Embryonic facial prominence (tissue), 1 donor: ENCODE measurements at regions not wholly inside any gene's neighbourhood (a gene's known extent, or its start where the extent isn't known, plus 50 kb on each side); places are given as distances from the start of the nearest gene placed in this dataset.
A peak's percentile ranks its signal among the peaks of the same experiment; 100 is the strongest.
"Not testable (repeated sequence)": the region's sequence is repeated elsewhere in the genome, so short reads cannot be mapped to it uniquely, and the experiment has no call there.

Experiments used
- DNase-seq: peaks from one replicate; pipeline ENCODE4 v3.0.0-alpha.2; 2016; ENCODE audit errors: extremely low spot score

DNA sequence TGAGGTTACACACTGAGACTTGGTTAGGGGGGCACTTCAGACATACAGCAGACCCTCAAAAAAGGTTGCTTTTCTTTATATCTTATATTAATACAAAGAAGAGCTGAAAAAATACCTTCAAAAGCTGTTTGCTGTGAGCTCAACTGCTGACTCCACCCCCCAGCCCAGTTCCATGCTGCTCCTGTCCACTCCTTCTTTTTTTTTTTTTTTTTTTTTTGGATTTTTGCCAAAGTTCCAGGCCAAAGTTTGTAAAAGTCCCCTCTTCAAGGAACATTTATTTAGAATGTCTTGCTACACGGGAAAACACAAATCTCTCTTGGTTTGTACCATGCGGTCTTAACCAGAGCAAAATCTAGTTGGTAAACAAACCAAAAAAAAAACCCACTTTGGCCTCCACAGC lies 85.3 kb upstream of the AKAP12 start:
- no peak for DNase-seq

DNA sequence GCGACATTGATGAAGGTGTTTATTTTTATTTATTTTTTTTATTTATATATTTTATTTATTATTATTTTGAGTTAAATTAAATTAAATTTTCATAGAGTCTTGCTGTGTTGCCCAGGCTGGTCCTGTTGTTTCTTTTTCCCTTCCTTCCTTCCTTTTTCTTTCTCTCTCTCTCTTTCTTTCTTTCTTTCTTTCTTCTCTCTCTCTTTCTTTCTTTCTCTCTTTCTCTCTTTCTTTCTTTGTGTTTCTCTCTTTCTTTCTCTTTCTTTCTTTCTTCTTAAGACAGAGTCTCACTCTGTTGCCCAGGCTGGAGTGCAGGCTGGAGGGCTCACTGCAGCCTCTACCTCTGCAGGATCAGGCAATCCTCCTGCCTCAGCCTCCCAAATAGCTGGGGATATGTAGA lies 84.7 kb upstream of the AKAP12 start:
- DNase-seq = no peak

DNA sequence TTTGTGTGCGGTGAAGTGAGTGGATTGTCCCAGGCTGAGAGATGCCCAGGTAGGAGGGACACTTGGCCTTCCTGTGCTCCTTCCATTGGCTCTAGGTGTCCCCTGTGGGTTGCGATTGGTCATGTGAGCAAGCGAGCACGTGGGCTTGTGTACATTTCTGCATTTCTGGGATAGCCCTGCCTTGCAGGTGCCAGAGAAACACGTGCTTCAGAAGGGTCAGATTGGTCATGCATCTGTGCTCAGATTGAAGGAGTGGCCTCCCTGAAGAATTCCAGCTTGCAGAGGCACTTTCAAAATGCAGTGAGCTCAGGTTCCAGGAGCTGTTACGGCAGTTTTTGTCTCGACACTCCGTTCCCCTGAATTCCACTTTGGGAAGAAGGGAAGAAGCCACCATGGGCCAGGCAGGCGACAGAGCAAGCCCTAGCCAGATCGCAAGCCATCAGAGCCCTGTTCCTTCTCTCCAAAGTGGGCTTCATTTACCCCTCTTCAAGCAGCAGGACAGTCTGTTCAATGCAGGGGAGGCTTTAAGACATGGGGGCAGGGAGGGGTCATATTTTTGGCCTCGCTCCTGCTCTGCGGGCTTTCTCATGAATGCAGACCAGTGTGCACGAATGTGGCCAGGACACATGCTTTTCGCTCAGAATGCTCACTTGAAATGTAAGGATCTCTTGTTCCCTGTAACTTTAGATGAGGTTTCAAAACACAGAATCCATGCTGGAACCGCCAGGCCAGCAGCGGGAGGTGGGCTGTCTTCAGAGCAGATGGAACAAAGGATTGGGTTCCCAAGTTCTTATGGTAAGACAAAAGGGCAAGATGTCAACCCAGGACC lies 78.6 kb upstream of the AKAP12 start:
- DNase-seq = peak; percentile 55

DNA sequence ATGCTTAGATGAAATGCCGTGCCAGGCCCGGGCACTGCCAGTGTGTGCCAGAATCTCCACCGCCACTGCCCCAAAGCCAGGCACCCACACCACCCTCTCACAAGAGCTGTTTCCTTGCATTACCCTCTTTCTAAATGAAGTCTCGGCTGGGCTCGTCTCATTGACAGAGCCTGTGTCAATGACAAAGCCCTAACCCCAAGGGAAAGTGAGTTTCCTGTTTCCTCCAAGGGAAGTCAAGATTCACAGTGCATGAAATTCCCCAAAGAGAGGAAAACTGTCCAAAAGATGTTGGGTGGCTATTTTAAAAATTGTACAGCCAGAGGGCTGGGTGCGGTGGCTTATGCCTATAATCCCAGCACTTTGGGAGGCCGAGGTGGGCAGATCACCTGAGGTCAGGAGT lies 75.4 kb upstream of the AKAP12 start:
- no peak for DNase-seq

DNA sequence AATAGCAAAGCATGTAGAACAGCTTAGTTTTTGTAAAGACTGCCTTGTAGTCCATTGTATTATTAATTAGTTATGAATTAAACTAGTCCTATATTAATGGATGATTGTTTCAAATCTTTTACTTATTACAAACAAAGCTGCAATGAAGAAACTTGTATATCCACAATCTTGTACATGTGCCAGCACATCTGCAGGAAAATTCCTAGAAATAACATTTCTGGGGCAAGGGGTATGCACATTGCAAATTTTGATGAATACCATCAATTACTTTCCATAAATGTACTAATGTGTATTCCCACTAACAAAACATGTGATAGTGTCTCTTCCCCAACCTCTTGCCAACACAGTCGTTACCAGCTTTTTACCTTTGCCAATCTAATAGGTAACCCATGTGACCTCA lies 73.6 kb upstream of the AKAP12 start:
- no peak for DNase-seq

DNA sequence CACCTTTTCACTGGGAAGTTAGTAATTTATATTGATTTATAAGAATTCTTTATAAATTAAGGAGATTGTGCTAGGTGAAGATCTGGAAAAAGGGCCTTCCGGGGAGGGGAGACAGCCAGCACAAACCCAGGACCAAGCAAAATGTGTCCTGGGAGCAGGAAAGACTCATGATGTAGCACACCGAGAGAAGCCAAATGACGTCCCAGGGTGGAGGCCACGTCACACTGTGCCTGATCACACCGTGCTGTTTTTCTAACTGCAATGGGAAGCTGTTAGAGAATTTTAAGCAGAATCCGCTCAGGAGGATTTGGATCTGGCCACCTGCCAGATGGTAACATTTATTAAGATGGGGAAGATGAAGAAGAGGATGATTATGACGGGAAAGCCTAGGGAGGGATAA lies 72.7 kb upstream of the AKAP12 start:
- no peak for DNase-seq

DNA sequence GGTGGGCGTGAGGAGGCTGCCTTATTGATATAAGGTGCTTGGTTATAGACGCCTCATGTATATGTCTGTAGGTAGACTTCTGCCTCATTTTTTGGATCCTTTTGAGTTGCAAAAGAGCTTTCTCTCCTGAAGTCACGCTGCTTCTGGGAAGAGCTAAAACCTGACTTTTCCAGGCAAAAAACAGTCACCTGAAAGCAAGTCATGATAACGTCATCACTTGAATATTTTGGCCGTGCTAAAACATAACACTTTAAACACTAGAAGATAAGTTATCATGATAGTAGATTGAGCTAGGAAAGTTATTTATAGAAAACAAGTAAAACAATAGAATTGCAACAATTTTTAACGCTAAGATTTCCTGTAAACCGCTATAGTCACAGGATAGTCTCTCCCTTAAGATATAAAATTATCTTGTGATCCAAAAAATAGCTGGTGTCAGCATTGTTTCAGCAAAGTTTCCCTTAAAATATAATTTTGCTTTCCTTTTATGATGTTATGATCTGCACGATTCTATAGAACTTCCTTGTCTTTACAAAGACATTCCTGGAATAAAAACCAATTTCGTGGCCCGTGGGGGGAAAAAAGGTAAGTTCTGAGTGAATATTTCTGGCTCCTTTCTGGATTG lies 69.0 kb upstream of the AKAP12 start:
- no peak for DNase-seq

DNA sequence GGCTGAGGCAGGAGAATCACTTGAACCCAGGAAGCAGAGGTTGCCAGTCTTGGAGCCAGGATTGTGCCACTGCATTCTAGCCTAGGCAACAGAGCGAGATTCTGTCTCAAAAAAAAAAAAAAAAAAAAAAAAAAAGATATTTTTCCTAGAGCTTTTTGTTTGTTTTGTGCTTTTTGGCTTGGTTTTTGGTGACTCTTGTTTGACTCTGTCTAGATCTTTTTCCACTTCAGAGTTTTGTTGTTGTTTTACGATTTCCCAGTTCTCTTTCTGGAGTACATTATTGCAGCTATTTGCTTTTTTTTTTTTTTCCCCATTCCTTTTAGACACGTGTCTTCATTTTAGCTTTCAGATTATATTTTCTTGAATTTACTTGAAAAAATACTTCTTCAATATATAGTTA lies 67.0 kb upstream of the AKAP12 start:
- no peak for DNase-seq

DNA sequence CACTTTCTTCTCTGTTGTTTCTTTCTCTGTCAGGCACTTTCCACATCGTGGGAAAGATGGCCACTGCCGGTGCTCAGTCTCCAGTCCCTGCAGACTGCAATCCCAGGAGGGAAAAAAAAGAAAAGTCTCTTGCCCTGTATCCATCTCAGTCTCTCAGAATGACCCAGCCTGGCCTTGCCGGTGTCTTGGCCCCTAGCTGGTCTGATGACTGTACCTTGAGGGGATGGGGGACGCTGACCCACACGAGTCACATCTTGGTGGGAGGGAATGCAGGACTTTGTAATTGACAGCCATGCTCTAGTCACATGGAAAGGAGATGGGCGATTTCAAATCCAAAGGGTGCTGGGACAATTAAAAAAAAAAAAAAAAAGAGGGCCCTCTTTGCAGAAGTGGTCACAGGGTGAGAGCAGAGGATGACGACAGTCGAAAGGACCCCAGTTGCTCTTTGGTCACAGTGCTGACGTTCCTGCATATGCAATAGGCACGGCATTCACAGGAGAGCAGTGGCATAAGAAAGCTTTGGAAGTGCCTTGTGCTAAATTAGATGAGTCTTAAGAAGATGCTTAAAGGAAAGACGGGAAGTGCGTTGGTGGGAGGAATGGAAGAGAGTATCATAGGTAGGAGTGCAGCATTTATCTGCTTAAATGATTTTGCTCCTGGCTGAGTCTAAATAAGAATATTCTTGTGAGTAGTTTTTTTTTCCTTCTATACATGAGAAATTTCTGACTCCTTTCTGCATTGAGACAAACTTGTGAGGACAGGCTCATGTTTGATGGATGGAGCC lies 63.9 kb upstream of the AKAP12 start:
- no peak for DNase-seq

DNA sequence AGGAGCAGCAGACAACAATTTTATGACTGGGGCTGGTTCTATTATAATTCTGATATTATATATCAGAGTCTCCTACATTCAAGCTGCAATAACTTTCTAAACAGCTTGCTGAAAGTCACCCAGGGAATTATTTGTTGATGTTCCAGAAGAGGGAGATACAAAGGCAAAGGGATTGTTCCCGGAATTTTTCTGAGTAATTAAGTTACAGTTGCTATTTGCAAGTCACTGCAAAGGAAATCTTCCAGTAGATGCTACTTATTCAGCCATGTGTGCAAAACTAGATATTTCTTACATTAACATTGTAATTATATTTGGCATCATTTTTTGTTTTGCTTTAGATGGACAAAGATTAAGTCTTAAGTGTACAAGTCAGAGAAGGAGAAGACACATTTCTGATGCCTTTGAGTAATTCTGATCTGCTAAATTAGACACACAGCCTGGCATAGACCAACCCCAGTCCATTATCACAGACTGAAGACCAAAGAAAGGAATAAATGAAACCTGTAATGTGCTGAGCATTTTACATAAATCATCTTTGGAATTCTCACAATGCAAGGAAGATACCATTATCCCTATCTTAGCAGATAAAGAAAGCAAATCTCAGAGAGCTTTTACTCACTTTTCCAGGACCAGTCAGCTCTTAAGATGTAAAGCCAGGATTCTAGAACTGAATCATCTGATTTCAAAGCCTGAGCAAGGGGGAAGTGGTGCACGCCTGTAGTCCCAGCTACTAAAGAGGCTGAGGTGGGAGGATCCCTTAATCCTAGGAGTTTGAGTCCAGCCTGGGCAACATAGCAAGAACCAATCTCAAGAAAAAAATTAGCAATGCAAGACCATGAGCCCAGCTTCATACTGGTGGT lies 62.6 kb upstream of the AKAP12 start:
- no peak for DNase-seq

DNA sequence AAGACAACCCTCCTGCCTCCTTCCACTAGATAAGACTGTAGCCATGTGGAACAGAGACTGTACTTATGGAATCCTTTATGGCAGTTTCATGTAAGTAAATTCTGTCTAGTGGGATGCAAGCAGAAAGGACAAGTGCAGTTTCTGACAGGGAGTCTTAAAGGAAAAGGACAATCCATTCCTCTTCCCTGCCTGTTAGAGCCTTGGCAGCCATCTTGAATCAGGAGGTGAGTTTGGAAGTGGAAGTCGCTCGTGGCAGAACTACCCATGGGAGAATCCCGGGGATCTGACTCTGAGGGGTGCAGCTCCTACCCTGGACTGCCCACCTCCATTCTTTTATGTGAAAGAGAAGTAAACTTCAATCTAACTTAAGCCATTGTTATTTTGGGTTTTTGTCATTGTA lies 61.4 kb upstream of the AKAP12 start:
- DNase-seq = no peak

DNA sequence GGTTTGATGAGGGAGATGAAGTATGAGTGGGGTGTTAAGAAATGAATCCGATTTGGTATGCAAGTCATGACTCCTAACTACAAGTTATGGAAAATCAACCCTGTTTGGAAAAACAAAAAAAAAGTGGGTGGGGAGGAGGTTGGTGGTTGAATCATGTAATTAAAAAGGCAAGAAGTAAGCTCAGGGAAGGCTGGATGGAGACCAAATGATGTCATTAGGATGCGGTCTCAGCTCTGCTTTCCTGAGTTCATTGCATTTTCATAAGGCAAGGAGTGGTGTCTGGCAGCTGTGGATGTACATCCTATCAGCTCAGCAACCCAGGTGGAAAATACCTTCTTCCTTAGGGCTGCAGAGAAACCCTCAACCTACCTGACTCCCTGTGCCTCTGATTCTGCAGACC lies 60.4 kb upstream of the AKAP12 start:
- no peak for DNase-seq

DNA sequence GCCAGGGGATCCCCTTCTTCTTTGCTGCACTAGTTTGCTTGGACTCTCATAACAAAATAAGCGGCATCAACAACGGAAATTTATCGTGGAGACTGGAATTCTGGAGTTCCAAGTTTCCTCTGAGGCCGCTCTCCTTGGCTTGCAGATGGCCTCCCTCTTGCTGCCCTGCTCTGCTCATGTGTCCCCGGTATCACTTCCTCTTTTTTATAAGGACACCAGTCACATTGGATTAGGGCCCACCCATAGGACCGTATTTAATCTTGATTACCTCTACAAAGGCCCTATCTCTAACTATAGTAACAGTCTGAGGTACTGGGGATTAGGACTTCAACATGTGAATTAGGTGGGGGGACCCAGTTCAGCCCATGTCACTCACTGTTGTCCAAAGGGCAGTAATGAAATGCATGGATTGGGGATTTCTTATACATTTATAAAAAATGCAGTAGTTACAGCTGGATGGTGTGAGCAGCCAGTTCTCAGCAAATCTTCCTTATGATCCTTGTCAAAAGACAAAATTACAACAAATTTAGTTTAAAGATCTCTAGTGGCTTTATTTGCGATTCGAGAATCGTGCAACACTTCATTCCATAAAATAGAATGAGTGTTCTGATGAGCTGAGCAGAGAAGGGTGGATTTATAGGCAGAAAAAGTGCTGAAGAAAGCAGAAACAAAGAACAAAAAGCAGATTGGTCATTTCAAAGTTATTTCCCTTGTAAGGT lies 59.3 kb upstream of the AKAP12 start:
- no peak for DNase-seq

DNA sequence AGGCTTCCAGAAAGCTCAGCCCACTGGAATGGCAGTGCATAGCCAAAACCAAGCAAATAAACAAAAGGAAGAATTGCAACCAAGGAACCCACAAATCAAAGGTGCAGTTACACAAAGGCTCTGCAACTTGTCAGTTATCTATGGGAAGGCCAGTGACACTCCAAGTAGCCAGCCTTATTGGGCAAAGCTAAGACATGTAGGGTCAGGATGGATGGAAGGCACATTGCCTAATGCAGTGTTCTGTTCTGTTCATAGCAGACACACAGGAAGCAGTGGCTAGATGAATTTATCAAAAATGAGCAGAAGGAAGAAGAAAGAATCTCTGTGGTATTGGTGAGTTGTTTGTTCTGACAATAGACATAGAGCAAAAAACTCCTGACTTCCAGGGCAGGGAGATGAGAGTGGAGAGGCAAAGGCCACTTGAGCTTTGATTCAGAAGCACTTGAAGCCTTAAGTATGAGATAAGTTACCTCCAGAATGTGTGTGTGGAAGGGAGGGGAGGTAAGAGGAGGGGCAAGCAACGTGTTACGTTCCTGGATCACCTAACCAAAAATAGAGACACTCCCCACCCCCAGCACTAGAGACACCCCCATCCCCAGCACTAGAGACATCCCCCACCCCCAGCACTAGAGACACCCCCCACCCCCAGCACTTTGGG lies 57.9 kb upstream of the AKAP12 start:
- DNase-seq = no peak

DNA sequence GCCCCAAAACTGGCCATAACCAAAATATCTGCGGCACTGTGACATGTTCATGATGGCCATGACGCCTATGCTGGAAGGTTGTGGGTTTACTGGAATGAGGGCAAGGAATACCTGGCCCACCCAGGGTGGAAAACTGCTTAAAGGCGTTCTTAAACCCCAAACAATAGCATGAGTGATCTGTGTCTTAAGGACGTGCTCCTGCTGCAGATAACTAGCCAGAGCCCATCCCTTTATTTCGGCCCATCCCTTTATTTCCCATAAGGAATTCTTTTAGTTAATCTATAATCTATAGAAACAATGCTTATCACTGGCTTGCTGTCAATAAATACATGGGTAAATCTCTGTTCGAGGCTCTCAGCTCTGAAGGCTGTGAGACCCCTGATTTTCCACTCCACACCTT lies 56.8 kb upstream of the AKAP12 start:
- not testable (repeated sequence) for DNase-seq

DNA sequence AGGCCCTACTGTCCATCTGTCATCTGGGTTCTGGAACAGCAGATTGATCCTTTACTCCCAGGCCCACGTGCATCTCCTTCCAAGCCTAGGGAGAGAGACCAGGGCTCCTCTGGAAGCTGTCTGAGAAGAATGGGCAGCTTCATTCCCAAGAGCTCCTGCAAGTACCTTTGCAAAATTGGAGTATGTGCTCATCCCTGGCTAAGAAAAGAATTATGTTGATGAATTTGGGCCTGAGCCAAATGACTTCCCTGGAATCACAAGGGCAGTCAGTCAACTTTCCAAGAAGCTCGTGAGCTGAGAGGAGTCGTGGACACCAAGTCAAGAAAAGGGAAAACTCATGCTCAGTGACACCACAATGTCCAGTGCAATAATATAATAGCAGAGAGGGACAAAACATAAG lies 54.6 kb upstream of the AKAP12 start:
- DNase-seq = no peak

DNA sequence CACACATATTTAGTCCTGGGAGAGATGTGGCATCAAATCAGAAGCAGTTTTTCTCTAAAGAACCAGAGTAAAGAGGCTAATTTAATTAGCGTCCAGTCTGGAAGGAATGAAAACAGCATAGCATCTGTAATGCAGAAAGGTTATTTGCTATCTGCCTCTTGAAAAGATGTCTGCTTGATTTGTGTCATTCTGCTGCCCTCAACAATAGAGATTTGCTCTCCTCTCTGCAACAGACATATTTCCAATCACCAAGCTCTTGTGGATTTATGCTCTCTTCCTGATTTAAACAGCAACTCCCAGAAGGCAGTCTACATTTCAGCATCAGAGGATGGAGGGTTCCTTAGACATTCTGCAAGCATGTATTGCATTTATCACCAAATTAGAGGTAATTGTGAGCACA lies 53.5 kb upstream of the AKAP12 start:
- DNase-seq = no peak

DNA sequence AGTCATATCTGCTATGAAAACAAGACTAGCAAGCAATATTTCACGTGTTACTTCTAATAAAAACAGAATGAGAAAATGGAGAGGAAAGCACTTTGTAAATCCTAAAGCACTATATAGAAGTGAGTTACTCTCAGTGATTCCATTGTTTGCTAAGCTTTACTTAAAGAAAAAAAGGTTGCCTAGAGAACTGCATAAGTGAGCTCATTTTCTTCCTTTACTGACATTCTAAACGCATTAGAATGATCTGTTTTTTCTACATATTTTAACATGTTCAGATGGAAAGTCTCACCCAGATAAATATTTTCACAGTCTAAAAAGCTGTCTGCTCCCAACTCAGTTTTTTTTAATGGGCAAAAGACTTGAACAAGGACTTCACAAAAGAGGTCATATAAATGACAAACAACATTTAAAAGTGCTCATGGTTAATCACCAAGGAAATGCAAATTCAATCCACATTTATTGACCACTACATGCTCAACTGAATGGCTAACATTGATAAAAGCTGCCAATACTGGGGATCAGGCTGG lies 52.9 kb upstream of the AKAP12 start:
- DNase-seq = no peak
